GM21526 (cell line): ENCODE measurements at regions not wholly inside any gene's neighbourhood (a gene's known extent, or its start where the extent isn't known, plus 50 kb on each side); places are given as distances from the start of the nearest gene placed in this dataset.
"Not testable (repeated sequence)": the region's sequence is repeated elsewhere in the genome, so short reads cannot be mapped to it uniquely, and the experiment has no call there.

Experiments used
- ATAC-seq: cut with Tn5 transposase; IDR thresholded peaks from one replicate; pipeline ENCODE4 v1.9.1; 2021; ENCODE audit warnings: moderate library complexity; ENCODE audit not compliant: unreplicated experiment, low FRiP score

- no peak for ATAC-seq
Observed at GRCh38 chr6:106885679-106886078, 88.8 kb downstream of the CD24 start.

- ATAC-seq = no peak
Observed at GRCh38 chr6:106884576-106884975, 90.0 kb downstream of the CD24 start.

GRCh38 chr6:106883808-106884262 lies 90.7 kb downstream of the CD24 start:
- no peak for ATAC-seq

GRCh38 chr6:106882601-106883518 lies 91.7 kb downstream of the CD24 start:
- ATAC-seq = no peak

GRCh38 chr6:106882138-106882537 lies 92.4 kb downstream of the CD24 start:
- ATAC-seq = no peak

- no peak for ATAC-seq
Observed at GRCh38 chr6:106880952-106881351, 93.6 kb downstream of the CD24 start.

- no peak for ATAC-seq
Observed at GRCh38 chr6:106875782-106876321, 98.7 kb downstream of the CD24 start.

GRCh38 chr6:106874481-106874880 lies 100.0 kb downstream of the CD24 start:
- ATAC-seq = no peak

GRCh38 chr6:106872049-106872448 lies 102.5 kb downstream of the CD24 start:
- ATAC-seq = no peak

GRCh38 chr6:106870824-106871717 lies 103.5 kb downstream of the CD24 start:
- ATAC-seq = no peak

- no peak for ATAC-seq
Observed at GRCh38 chr6:106870069-106870468, 104.5 kb downstream of the CD24 start.

- ATAC-seq = no peak
Observed at GRCh38 chr6:106869203-106869602, 105.3 kb downstream of the CD24 start.

GRCh38 chr6:106866875-106867658 lies 107.5 kb downstream of the CD24 start:
- ATAC-seq = no peak

GRCh38 chr6:106862858-106863257 lies 111.7 kb downstream of the CD24 start:
- ATAC-seq = no peak

- ATAC-seq = no peak
Observed at GRCh38 chr6:106860940-106861339, 113.6 kb downstream of the CD24 start.

GRCh38 chr6:106858653-106859092 lies 115.9 kb downstream of the CD24 start:
- ATAC-seq = no peak

GRCh38 chr6:106857771-106858652 lies 116.5 kb downstream of the CD24 start:
- ATAC-seq = no peak

- ATAC-seq = not testable (repeated sequence)
Observed at GRCh38 chr6:106857310-106857709, 117.2 kb downstream of the CD24 start.

- ATAC-seq = no peak
Observed at GRCh38 chr6:106856227-106856874, 118.2 kb downstream of the CD24 start.
